WTC11 (cell line): ENCODE measurements at regions not wholly inside any gene's neighbourhood (a gene's known extent, or its start where the extent isn't known, plus 50 kb on each side); places are given as distances from the start of the nearest gene placed in this dataset.

ENCODE experiments used
- ATAC-seq: fragments of 200-7000 bp; cut with Tn5 transposase; 2 replicates; pipeline ENCODE4 v1.10.0; 2021; ENCODE audit warnings: mild to moderate bottlenecking, moderate library complexity
- CTCF ChIA-PET: fragments of 300-600 bp; sonication (Branson Sonifier 250); formaldehyde crosslinking; loops from one replicate; lab custom pipeline; 2021; ENCODE audit warnings: antibody characterized with exemption; lab: Charles Lee
- POLR2A ChIA-PET: fragments of 350-600 bp; sonication (Branson Sonifier 250); formaldehyde crosslinking; loops from one replicate; lab custom pipeline; 2021; ENCODE audit warnings: antibody characterized with exemption; lab: Charles Lee
- DNase-seq: peaks from one replicate; pipeline ENCODE4 v3.0.0; 2021; ENCODE audit warnings: low spot score
- H3K27ac Mint-ChIP-seq: 2 replicates; pipeline ENCODE4 v1.8.0; 2021; ENCODE audit warnings: mixed read lengths
- H3K27me3 Mint-ChIP-seq: 2 replicates; pipeline ENCODE4 v1.8.0; 2021; ENCODE audit warnings: low read depth, mild to moderate bottlenecking, moderate library complexity, mixed read lengths
- H3K36me3 Mint-ChIP-seq: 2 replicates; pipeline ENCODE4 v1.8.0; 2021; ENCODE audit warnings: mixed read lengths
- H3K4me1 Mint-ChIP-seq: 2 replicates; pipeline ENCODE4 v1.8.0; 2022; ENCODE audit warnings: mixed read lengths
- H3K4me3 Mint-ChIP-seq: 2 replicates; pipeline ENCODE4 v1.8.0; 2021; ENCODE audit warnings: mild to moderate bottlenecking, moderate library complexity, mixed read lengths
- H3K9me3 Mint-ChIP-seq: 2 replicates; pipeline ENCODE4 v1.8.0; 2021; ENCODE audit warnings: mixed read lengths
- CTCF ChIP-seq: fragments of 200-600 bp; IDR thresholded peaks from 2 replicates; pipeline ENCODE4 v1.8.0; 2022; ENCODE audit warnings: antibody characterized with exemption
- EMX1 ChIP-seq: fragments of 250-450 bp; sonication (Bioruptor Pico); IDR thresholded peaks from 2 replicates; pipeline ENCODE4 v1.8.0; 2021; ENCODE audit warnings: mild to moderate bottlenecking
- ESRRA ChIP-seq: sonication (generic); formaldehyde crosslinking; IDR thresholded peaks from 2 replicates; pipeline ENCODE4 v1.8.1; 2022; ENCODE audit warnings: mild to moderate bottlenecking, missing genetic modification reagents, borderline replicate concordance
- FOXP1 ChIP-seq: sonication (generic); formaldehyde crosslinking; IDR thresholded peaks from 2 replicates; pipeline ENCODE4 v1.8.0; 2022; ENCODE audit warnings: missing genetic modification reagents, mild to moderate bottlenecking, moderate library complexity, borderline replicate concordance
- GABPB1 ChIP-seq: sonication (generic); formaldehyde crosslinking; IDR thresholded peaks from 2 replicates; pipeline ENCODE4 v1.8.1; 2023; ENCODE audit warnings: mild to moderate bottlenecking, missing genetic modification reagents
- GTF2I ChIP-seq: fragments of 250-450 bp; sonication (Bioruptor Pico); conservative IDR thresholded peaks from 2 replicates; pipeline ENCODE4 v1.4.0; 2021; ENCODE audit warnings: mild to moderate bottlenecking
- KAT7 ChIP-seq: sonication (generic); formaldehyde crosslinking; IDR thresholded peaks from 2 replicates; pipeline ENCODE4 v1.8.1; 2023; ENCODE audit warnings: missing genetic modification reagents, mild to moderate bottlenecking, borderline replicate concordance
- ZNF138 ChIP-seq: sonication (generic); formaldehyde crosslinking; conservative IDR thresholded peaks from 2 replicates; pipeline ENCODE4 v1.8.1; 2022; ENCODE audit warnings: mild to moderate bottlenecking, moderate library complexity, missing genetic modification reagents
- ZNF281 ChIP-seq: sonication (generic); formaldehyde crosslinking; IDR thresholded peaks from 2 replicates; pipeline ENCODE4 v1.8.0; 2023; ENCODE audit warnings: mild to moderate bottlenecking, missing genetic modification reagents
- TF ChIP-seq, protein P1 (sequence below): sonication (generic); formaldehyde crosslinking; IDR thresholded peaks from 2 replicates; pipeline ENCODE4 v1.8.1; 2022; ENCODE audit warnings: mild to moderate bottlenecking, missing genetic modification reagents, moderate library complexity, borderline replicate concordance
- TF ChIP-seq, protein P2 (sequence below): sonication (generic); formaldehyde crosslinking; IDR thresholded peaks from 2 replicates; pipeline ENCODE4 v1.8.1; 2023; ENCODE audit warnings: mild to moderate bottlenecking, moderate library complexity, missing genetic modification reagents
- TF ChIP-seq, protein P3 (sequence below): fragments of 250-450 bp; sonication (Bioruptor Pico); conservative IDR thresholded peaks from 2 replicates; pipeline ENCODE4 v1.9.0; 2021; ENCODE audit warnings: mild to moderate bottlenecking
- TF ChIP-seq, protein P4 (sequence below): fragments of 250-450 bp; sonication (Bioruptor Pico); IDR thresholded peaks from 2 replicates; pipeline ENCODE4 v1.9.0; 2021; ENCODE audit warnings: mild to moderate bottlenecking, borderline replicate concordance

GRCh38 chr6:54633601-54634000 is 213.0 kb upstream of the FAM83B start:
- ATAC-seq, result no peak
- ChIA-PET POLR2A (no interaction called here), CTCF (no interaction called here)
- Mint-ChIP-seq H3K4me3 (no peak overlapping the region), H3K27ac (no peak overlapping the region), H3K36me3 (no peaks in the 10 kb centered on the region), H3K27me3 (no peaks in the 10 kb centered on the region), H3K9me3 (no peaks in the 10 kb centered on the region), H3K4me1 (no peaks in the 10 kb centered on the region)
- TF ChIP-seq ESRRA (no peak), GTF2I (CRISPR knock-in tag) (no peak), GABPB1 (CRISPR knock-in tag) (0 out of 2 replicates have a peak, but pooled peaks have one; percentile 22)
- TF ChIP-seq, protein P1, sequence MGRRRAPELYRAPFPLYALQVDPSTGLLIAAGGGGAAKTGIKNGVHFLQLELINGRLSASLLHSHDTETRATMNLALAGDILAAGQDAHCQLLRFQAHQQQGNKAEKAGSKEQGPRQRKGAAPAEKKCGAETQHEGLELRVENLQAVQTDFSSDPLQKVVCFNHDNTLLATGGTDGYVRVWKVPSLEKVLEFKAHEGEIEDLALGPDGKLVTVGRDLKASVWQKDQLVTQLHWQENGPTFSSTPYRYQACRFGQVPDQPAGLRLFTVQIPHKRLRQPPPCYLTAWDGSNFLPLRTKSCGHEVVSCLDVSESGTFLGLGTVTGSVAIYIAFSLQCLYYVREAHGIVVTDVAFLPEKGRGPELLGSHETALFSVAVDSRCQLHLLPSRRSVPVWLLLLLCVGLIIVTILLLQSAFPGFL (CRISPR knock-in tag), result no peak
- no peak for DNase-seq

DNA sequence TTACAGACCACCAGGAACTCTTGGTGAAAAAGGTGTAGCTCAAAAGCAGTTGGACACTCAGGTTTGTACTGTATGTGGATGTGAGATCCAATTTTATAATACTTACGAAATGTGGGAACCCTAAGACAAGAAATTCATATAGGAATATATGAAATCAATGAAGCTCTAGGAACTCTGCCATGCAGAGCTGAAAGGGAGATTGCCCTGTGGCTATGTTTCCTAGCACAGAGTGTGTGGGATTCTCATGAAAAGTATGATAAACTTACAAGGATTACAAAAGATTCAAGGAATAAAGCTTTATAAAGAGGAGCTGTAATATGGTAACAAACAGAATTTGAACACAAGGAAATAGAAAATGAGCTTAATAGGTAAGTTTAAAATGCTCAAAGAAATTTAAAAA is 205.7 kb upstream of the FAM83B start:
- Mint-ChIP-seq H3K4me1 (no peaks in the 10 kb centered on the region), H3K27me3 (no peaks in the 10 kb centered on the region), H3K9me3 (no peaks in the 10 kb centered on the region), H3K27ac (no peak overlapping the region), H3K36me3 (no peaks in the 10 kb centered on the region), H3K4me3 (no peak overlapping the region)
- no peak for DNase-seq
- ATAC-seq, result no peak
- ChIA-PET POLR2A (interaction anchor here (0.6 kb wide), 1 partner anchor 731 kb away, joined by 3 read pairs; no protein-coding TSS in a partner anchor), CTCF (no interaction called here)
- TF ChIP-seq, protein P2, sequence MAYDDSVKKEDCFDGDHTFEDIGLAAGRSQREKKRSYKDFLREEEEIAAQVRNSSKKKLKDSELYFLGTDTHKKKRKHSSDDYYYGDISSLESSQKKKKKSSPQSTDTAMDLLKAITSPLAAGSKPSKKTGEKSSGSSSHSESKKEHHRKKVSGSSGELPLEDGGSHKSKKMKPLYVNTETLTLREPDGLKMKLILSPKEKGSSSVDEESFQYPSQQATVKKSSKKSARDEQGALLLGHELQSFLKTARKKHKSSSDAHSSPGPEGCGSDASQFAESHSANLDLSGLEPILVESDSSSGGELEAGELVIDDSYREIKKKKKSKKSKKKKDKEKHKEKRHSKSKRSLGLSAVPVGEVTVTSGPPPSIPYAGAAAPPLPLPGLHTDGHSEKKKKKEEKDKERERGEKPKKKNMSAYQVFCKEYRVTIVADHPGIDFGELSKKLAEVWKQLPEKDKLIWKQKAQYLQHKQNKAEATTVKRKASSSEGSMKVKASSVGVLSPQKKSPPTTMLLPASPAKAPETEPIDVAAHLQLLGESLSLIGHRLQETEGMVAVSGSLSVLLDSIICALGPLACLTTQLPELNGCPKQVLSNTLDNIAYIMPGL (CRISPR knock-in tag), result no peak
- TF ChIP-seq FOXP1 (CRISPR knock-in tag) (no peak), ZNF281 (CRISPR knock-in tag) (no peak), ZNF138 (no peak), EMX1 (no peak), KAT7 (CRISPR knock-in tag) (no peak), CTCF (no peak)
- TF ChIP-seq, protein P3, sequence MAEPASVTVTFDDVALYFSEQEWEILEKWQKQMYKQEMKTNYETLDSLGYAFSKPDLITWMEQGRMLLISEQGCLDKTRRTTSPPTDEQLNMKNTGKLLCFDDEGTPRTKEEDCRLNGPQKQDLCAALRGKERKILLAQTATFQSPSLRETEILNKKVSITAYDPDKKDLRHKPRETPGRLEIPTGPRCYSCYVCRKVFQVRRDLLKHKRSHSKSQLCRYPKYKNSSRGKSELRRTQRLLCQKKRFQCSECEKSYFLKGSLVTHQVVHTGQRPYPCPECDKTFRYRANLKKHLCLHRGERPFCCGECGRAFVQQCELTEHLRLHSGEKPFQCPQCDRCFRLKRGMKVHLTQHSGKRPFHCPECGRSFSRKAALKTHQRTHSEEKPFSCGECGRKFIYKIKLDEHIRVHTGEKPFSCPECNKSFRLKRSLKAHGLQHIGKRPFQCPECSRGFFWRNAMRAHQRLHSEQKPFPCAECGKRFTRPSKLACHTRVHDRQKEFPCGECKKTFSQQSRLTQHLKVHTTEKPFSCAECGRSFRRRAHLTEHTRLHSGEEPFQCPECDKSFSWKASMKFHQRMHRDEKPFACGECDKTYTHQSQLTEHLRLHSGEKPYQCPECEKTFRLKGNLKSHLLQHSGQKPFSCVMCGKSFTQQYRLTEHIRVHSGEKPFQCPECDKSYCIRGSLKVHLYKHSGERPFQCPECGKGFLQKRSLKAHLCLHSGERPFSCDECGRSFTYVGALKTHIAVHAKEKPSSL (CRISPR knock-in tag), result no peak
- TF ChIP-seq, protein P4, sequence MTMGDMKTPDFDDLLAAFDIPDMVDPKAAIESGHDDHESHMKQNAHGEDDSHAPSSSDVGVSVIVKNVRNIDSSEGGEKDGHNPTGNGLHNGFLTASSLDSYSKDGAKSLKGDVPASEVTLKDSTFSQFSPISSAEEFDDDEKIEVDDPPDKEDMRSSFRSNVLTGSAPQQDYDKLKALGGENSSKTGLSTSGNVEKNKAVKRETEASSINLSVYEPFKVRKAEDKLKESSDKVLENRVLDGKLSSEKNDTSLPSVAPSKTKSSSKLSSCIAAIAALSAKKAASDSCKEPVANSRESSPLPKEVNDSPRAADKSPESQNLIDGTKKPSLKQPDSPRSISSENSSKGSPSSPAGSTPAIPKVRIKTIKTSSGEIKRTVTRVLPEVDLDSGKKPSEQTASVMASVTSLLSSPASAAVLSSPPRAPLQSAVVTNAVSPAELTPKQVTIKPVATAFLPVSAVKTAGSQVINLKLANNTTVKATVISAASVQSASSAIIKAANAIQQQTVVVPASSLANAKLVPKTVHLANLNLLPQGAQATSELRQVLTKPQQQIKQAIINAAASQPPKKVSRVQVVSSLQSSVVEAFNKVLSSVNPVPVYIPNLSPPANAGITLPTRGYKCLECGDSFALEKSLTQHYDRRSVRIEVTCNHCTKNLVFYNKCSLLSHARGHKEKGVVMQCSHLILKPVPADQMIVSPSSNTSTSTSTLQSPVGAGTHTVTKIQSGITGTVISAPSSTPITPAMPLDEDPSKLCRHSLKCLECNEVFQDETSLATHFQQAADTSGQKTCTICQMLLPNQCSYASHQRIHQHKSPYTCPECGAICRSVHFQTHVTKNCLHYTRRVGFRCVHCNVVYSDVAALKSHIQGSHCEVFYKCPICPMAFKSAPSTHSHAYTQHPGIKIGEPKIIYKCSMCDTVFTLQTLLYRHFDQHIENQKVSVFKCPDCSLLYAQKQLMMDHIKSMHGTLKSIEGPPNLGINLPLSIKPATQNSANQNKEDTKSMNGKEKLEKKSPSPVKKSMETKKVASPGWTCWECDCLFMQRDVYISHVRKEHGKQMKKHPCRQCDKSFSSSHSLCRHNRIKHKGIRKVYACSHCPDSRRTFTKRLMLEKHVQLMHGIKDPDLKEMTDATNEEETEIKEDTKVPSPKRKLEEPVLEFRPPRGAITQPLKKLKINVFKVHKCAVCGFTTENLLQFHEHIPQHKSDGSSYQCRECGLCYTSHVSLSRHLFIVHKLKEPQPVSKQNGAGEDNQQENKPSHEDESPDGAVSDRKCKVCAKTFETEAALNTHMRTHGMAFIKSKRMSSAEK (CRISPR knock-in tag), result no peak
